ENCODE measurements at regions not wholly inside any gene's neighbourhood (a gene's known extent, or its start where the extent isn't known, plus 50 kb on each side); places are given as distances from the start of the nearest gene placed in this dataset.

- no peak for TF ChIP-seq REST (IDR thresholded peaks at IDR 0.05; ENCODE audit: low read depth)
- no peak for TF ChIP-seq USF1 (IDR thresholded peaks at IDR 0.05)
- no peak for TF ChIP-seq YY1 (IDR thresholded peaks at IDR 0.05; ENCODE audit: low read depth)
- no peak for TF ChIP-seq NFIC (IDR thresholded peaks at IDR 0.05)
- TF ChIP-seq FOXM1 (IDR thresholded peaks at IDR 0.05; ENCODE audit: borderline replicate concordance, low read depth), result no peak
- TF ChIP-seq TCF12 (IDR thresholded peaks at IDR 0.05; ENCODE audit: low read depth), result no peak
- TF ChIP-seq TAF1 (IDR thresholded peaks at IDR 0.05; ENCODE audit: low read depth), result no peak
- TF ChIP-seq EP300 (IDR thresholded peaks at IDR 0.05; ENCODE audit: borderline replicate concordance), result no peak
- peak; percentile 58 for TF ChIP-seq RAD21 (IDR thresholded peaks at IDR 0.05; ENCODE audit: low read depth)
- no peak for TF ChIP-seq TEAD4 (IDR thresholded peaks at IDR 0.05)
- TF ChIP-seq CEBPB (IDR thresholded peaks at IDR 0.05), result no peak
These were observed 190.3 kb downstream of the RBM43 start for GRCh38 chr2:151071382-151071781.
